Parathyroid adenoma (tissue), 2 donors: ENCODE measurements at regions not wholly inside any gene's neighbourhood (a gene's known extent, or its start where the extent isn't known, plus 50 kb on each side); places are given as distances from the start of the nearest gene placed in this dataset.

Experiments used
- H2AFZ ChIP-seq: fragments of 300-600 bp; sonication (generic); one replicate; pipeline ENCODE4 v1.7.0; 2017; ENCODE audit warnings: antibody characterized with exemption, mild to moderate bottlenecking
- H3K27ac ChIP-seq: fragments of 300-600 bp; sonication (generic); one replicate; pipeline ENCODE4 v1.7.0; 2017
- H3K27me3 ChIP-seq: fragments of 300-600 bp; sonication (generic); one replicate; pipeline ENCODE4 v1.7.0; 2017; ENCODE audit warnings: low read length; ENCODE audit not compliant: control insufficient read depth, insufficient read depth
- H3K36me3 ChIP-seq: fragments of 300-600 bp; sonication (generic); one replicate; pipeline ENCODE4 v1.7.0; 2017; ENCODE audit warnings: low read length; ENCODE audit not compliant: control insufficient read depth, insufficient read depth
- H3K4me1 ChIP-seq: fragments of 300-600 bp; sonication (generic); one replicate; pipeline ENCODE4 v1.7.0; 2017; ENCODE audit warnings: control low read depth
- H3K4me2 ChIP-seq: fragments of 300-600 bp; sonication (generic); one replicate; pipeline ENCODE4 v1.7.0; 2017; ENCODE audit warnings: low read length
- H3K4me3 ChIP-seq: fragments of 300-600 bp; sonication (generic); one replicate; pipeline ENCODE4 v1.7.0; 2017; ENCODE audit warnings: low read depth, low read length
- H3K79me2 ChIP-seq: fragments of 300-600 bp; sonication (generic); one replicate; pipeline ENCODE4 v1.7.0; 2017; ENCODE audit warnings: control low read depth
- H3K9ac ChIP-seq: fragments of 300-600 bp; sonication (generic); one replicate; pipeline ENCODE4 v1.7.0; 2017; ENCODE audit warnings: mild to moderate bottlenecking
- H3K9me3 ChIP-seq: fragments of 300-600 bp; sonication (generic); one replicate; pipeline ENCODE4 v1.7.0; 2017; ENCODE audit warnings: low read length; ENCODE audit not compliant: control insufficient read depth
- CTCF ChIP-seq: fragments of 300-600 bp; sonication (generic); IDR thresholded peaks from one replicate; pipeline ENCODE4 v1.7.0; 2017; ENCODE audit warnings: antibody characterized with exemption, mild to moderate bottlenecking
- donor health status: primary hyperparathyroidism.

- Histone ChIP-seq H3K4me1 (no peaks in the 10 kb centered on the region), H2AFZ (no peak overlapping the region), H3K9ac (no peak overlapping the region), H3K27me3 (no peaks in the 10 kb centered on the region), H3K27ac (no peak overlapping the region), H3K9me3 (no peaks in the 10 kb centered on the region), H3K36me3 (no peaks in the 10 kb centered on the region), H3K79me2 (no peaks in the 10 kb centered on the region), H3K4me2 (no peak overlapping the region), H3K4me3 (no peak overlapping the region)
- no peak for TF ChIP-seq CTCF
Measured at GRCh38 chr3:72520690-72521308, 327.4 kb downstream of the SHQ1 start.

GRCh38 chr3:72519946-72520604, 328.2 kb downstream of the SHQ1 start:
- Histone ChIP-seq H3K4me1 (no peaks in the 10 kb centered on the region), H3K36me3 (no peaks in the 10 kb centered on the region), H2AFZ (no peak overlapping the region), H3K4me3 (no peak overlapping the region), H3K27me3 (no peaks in the 10 kb centered on the region), H3K4me2 (no peak overlapping the region), H3K79me2 (no peaks in the 10 kb centered on the region), H3K27ac (no peak overlapping the region), H3K9me3 (no peaks in the 10 kb centered on the region), H3K9ac (no peak overlapping the region)
- no peak for TF ChIP-seq CTCF

GRCh38 chr3:72517921-72518424, 330.3 kb downstream of the SHQ1 start:
- Histone ChIP-seq H3K27ac (no peak overlapping the region), H3K27me3 (no peaks in the 10 kb centered on the region), H3K4me1 (no peaks in the 10 kb centered on the region), H3K9me3 (no peaks in the 10 kb centered on the region), H2AFZ (no peak overlapping the region), H3K4me3 (no peak overlapping the region), H3K36me3 (no peaks in the 10 kb centered on the region), H3K79me2 (no peaks in the 10 kb centered on the region), H3K4me2 (no peak overlapping the region), H3K9ac (no peak overlapping the region)
- TF ChIP-seq CTCF, result no peak

- H2AFZ ChIP-seq, result no peak overlapping the region
- no peaks in the 10 kb centered on the region for H3K9me3 ChIP-seq
- no peaks in the 10 kb centered on the region for H3K79me2 ChIP-seq
- H3K27me3 ChIP-seq, result no peaks in the 10 kb centered on the region
- TF ChIP-seq CTCF, result no peak
- no peak overlapping the region for H3K9ac ChIP-seq
- no peak overlapping the region for H3K4me2 ChIP-seq
- H3K36me3 ChIP-seq, result no peaks in the 10 kb centered on the region
- H3K4me1 ChIP-seq, result no peaks in the 10 kb centered on the region
- H3K4me3 ChIP-seq, result no peak overlapping the region
- H3K27ac ChIP-seq, result no peak overlapping the region
Measured at GRCh38 chr3:72517336-72517735, 330.9 kb downstream of the SHQ1 start.

GRCh38 chr3:72516361-72516760, 331.9 kb downstream of the SHQ1 start:
- Histone ChIP-seq H3K4me3 (no peak overlapping the region), H3K4me1 (no peaks in the 10 kb centered on the region), H3K4me2 (no peak overlapping the region), H3K79me2 (no peaks in the 10 kb centered on the region), H3K9me3 (no peaks in the 10 kb centered on the region), H3K27ac (no peak overlapping the region), H3K27me3 (no peaks in the 10 kb centered on the region), H3K9ac (no peak overlapping the region), H3K36me3 (no peaks in the 10 kb centered on the region), H2AFZ (no peak overlapping the region)
- no peak for TF ChIP-seq CTCF
